Myocyte (in vitro differentiated cells): ENCODE measurements at regions not wholly inside any gene's neighbourhood (a gene's known extent, or its start where the extent isn't known, plus 50 kb on each side); places are given as distances from the start of the nearest gene placed in this dataset.
"Not testable (repeated sequence)": the region's sequence is repeated elsewhere in the genome, so short reads cannot be mapped to it uniquely, and the experiment has no call there.

ENCODE experiments used
- DNase-seq: peaks from one replicate; pipeline ENCODE4 v3.0.0-alpha.2; 2012; ENCODE audit warnings: low read depth

DNA sequence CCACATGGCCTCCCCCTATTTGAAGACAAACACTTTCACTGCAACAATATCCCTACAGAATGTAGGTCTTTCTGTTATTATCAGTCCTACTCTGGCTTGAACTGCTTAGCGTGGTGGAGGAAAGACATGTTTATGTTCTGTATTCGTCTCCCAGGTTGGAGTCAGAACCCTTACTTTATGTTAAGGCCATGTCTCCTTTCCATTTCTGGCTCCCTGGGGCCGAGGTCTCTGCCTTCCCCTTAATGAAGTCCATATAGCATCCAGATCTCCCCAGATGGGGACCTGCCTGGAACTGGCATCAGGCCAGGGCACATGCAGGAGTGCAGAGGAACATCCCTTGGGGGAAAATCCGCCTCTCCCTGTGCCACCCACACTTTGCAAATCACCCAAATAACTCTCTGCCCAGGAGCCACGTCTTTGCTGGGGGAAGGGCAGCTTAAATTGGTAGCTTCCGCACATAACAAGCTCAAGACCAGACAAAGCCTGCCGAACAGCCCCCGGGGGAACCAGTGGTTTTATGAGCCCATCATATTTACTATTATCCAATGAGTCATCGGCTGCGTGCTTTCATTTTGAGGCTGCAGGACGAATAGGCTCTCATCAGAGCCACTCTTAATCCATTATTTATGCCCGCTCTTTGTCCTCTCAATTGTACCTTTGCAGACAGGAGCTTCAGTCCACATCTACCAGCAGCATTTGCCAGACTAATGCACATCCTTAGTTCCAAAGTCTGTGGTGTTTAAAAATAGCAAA lies 237.0 kb downstream of the UACA start:
- peak; percentile 72 for DNase-seq

DNA sequence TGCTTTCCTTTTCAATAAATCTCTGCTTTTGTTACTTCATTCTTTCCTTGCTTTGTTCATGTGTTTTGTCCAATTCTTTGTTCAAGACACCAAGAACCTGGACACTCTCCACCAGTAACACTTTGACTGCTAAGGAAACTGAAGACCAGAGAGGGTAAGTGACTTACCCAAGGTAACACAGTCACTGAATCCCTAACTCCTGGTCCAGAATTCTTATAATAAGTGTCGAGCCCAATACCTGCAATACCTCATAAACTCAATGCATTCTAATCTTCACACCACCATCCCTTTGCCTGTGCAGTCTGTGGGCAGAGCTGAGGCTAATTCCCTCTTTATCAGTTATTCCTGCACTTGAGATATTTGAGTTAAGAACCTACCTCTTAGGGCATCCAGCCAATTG lies 237.8 kb downstream of the UACA start:
- DNase-seq: no peak

DNA sequence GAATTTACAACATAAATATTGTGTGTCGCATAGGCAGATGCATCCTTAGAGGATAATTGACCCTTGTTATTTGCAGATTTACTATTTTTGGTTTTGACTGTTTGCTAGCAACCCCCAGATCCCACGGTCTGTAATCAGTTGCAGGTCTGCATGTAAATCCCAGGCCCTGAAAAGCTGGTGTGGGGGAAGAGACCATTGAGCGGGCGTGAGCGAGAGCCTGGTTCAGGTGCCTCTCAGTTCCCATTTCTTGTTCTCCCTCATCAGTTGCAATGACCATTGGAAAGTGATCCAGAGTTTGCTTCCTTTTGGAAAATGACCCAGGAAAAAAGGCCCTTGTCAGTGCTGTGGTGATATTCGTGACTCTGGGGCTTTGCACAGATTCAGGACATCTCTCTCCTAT lies 238.9 kb downstream of the UACA start:
- DNase-seq: no peak

DNA sequence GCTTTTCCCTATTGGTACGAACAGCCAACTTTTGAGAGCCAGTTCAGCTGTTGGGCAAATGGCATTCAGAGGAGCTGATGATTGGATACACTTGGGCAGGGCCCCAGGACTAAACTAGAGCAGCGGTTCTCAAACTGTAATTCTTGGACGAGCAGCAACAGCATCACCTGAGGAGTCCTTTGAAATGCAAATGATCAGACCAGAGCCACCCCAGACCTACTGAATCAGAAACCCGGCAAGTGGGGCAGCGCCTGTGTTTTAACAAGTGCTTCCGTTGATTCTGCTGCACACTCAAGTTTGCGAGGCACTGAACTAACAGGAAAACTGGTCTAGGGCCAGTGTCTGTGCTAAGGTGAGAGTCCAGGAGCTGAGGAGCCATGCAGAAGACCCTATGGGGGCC lies 239.7 kb downstream of the UACA start:
- no peak for DNase-seq

DNA sequence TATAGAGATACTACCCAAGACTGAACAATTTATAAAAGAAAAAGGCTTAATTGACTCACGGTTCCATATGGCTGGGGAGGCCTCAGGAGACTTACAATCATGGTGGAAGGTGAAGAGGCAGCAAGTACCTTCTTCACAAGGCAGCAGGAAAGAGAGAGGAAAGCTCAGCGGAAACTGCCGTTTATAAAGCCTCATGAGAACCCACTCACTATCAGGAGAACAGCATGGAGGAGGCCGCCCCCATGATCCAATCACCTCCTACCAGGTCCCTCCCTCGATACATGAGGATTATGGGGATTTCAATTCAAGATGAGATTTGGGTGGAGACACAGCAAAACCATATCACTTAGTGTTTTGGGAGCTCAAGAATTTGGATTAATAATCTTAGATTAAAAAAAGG lies 240.2 kb downstream of the UACA start:
- DNase-seq: no peak

DNA sequence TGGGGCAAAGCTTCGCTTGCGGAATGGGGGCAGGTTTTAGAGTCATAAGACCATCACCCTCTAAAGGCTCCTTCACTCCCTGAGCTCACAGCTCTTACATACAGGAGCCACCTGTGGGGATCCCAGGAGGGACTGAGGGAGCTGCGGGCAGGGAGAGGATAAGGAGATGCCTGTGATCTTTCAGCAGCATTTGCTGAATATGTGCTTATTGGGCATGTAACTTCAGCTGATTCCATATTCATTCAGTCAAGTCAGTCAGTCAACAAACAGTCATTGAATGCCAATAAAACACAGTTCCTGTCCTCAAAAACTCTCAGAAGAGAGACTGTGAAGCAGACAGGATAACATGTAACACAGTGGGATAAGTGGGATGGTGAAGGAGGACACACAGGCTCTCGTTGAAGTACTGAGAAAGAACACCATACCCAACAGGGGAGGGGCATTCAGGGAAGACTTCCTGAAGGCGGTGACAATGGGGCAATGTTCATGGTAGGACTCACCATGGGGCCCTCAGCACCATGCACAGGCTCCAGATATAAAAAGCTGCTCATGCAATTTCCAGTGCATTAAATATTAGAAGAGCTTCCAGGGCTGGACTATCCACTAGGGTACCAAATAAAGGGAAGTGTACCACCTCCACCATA lies 240.9 kb downstream of the UACA start:
- DNase-seq: no peak

DNA sequence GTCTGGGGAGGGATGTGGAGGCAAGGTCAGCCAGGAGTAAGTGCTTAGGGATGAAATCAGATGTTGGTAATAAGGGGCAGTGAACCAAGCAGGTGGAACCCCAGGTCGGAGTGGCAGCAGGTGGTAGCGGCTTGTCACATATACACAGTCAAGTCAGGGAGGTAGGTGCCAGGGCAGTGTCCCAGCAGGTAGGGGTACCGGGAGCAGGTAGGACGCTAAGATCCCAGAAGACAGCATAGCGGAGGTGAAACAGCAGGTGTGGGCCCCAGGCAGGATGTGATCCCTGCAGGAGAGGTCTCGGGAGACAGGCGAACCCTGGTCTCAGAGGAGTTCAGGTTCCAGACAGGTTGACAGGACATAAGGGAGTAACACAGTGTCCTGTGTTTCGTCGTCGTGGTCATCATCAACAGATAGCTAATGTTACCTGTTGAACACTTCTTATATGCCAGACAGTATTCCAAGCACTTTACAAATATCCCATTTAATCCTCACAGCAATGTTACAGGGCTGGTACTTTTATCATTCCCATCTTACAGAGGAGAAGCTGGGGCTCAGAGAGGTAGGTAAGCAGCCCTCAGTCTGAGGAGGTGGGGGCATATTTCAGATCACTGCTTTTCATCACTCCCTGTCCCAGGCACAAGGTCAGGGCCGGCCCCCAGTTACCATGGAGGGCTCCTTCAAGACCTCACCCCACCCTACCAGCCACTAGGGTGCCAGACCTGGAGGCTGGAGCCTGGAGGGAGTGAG lies 241.6 kb downstream of the UACA start:
- no peak for DNase-seq

DNA sequence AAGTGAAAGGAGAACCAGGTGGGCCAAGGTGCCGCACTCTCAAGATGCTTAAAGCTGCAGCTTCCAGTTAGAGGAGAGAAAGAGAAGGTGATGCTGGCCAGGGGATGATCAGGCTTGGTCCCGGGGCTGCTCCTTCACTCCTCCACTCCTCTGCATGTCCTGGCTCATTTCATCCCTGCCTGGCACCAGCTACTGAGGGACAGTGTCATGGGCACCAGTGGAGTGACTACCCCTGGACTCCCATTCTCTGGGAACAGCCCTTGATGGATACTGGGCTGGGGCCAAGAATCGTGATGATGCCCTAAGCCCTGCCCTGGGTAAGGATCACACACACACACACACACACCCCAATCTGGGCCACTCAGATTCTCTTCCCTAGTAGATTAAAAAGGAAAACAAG lies 243.7 kb downstream of the UACA start:
- DNase-seq: no peak

DNA sequence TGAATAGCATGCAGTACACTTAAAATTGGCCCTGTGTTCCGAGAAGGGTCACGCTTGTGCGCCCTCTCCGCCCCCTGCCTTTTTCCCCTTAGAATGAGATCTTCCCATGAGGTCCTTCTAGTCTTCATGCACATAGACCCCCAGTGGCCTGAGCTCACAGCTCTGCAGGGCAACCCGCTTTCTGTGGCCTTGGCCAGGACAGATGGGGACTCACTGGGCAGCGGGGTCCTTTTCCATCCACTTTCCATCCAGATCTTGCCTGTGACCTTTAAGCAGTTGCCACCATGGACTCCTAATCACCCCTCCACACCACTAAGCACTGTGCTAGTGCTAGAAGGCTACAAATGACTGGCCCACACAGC lies 244.4 kb downstream of the UACA start:
- DNase-seq: no peak

DNA sequence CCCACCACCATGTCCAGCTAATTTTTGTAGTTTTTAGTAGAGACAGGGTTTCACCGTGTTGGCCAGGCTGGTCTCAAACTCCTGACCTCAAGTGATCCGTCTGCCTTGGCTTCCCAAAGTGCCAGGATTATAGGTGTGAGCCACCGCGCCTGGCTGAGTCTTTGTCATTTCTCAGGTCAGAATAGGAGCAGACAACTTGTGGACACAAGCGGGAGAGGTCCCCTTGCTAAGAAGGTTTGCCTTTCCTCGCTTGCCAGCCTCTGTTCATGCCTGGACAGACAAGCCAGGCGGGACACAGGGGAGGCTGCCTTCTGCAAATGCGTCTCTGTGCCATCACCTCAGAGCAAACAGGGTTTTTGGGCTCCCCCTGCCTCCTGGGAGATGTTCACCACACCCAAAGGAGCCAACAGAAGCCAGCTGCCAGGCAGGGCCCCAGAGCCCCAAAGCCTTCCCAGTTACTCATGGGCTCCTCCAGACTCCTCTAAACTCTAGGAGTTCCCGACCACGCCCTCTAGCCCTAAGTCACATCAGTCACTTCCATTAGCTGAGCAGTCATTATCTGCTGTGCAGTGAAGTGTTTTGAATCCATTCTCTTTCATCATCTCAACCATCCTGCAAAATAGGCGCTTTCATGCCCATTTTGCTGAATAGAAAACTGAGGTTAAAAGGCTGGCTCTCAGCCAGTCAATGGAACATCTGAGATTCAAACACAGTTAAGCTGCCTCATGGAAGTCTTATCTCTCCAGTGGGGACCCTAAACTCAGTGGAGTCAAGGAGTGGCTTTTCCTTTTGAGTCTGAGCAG lies 245.0 kb downstream of the UACA start:
- no peak for DNase-seq

DNA sequence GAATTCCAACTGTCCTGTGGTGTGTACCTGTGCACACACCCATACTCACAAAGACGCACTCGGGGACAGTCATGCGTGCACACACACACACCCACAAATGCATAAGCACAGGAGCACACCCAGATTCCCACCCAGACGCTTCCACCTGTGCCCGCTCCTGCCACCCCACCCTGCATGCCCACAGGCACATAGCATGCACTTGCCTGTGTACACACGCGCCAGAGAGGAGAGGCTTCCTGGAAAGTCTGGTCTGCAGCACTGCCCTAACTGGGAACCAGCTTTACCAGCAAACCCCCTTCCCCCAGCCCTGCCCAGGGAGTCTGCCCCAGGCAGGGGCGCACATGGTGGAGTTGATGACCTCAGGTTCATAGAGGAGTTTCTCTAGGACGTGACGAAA lies 246.2 kb downstream of the UACA start:
- no peak for DNase-seq

DNA sequence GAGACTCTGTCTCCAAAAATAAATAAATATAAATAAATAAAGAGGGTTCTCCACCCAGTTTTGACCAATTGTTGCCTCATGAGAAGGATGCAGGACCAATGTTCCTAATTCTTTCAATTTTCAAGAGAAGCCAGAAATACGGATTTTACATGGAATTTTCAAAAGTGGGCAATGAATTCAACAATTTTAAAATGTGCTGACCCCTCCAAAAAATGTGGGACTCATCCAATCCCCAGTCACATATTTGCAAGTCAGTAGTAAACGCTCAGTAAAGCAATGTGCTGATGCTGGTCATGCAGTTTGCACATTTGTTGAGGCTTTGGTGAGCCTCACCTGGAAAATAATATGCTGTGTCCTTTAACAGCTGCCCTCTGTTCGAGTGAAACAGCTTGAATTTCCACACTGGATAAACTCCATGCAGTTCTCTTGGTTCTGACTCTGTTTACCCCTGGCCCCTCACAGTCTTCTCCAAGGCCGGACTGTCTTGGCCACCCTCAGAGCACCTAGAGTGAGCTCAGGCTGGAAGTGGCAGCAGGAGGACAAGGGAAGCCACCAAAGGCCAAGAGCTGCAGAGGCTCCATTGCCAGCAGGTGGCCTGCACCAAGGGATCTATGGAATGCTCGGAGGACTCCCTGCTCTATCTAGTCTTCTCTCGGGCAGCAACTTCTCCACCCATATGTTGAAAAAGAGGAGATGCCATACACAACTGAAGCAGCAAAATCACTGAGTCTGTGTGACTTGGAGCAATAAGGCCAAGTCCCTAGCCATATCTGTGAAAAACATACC lies 246.8 kb downstream of the UACA start:
- DNase-seq: no peak

DNA sequence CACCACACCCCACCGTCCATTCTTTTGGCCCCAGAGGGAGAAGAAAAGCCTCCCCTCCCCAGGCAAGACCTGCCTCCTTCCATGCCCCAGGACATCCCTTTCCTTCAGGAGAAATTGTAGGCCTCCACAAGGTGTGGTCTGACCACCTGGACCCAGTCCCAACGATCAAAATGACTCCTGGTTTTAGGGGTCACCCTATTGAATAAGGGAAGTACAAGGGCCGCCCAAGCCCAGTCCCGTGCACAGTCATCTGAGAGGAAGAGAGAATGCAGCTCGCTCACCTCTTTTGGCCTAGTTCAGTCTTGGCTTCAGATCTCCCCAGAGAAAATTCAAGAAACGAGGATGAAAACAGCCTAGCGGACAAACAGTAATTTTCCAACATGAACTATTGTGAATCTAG lies 249.1 kb downstream of the UACA start:
- DNase-seq: no peak

DNA sequence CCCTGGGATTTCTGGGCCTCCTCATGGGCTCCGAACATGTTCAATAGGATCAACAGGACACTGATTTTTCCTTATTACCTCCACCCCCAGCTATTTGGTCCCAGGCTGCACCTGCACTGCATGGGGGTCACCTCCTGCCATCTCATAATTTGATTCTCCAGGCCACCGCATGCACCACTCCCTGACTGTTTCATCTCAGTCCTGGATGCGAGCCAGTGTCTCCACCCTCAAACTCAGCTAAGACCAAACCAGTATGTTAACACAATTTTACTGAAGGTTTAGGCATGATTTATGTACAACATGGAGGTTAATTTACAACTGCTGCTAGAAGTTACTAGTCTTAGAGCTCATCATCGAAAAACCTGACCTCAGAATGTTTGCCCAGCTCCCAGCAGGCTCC lies 249.5 kb downstream of the UACA start:
- DNase-seq: no peak

DNA sequence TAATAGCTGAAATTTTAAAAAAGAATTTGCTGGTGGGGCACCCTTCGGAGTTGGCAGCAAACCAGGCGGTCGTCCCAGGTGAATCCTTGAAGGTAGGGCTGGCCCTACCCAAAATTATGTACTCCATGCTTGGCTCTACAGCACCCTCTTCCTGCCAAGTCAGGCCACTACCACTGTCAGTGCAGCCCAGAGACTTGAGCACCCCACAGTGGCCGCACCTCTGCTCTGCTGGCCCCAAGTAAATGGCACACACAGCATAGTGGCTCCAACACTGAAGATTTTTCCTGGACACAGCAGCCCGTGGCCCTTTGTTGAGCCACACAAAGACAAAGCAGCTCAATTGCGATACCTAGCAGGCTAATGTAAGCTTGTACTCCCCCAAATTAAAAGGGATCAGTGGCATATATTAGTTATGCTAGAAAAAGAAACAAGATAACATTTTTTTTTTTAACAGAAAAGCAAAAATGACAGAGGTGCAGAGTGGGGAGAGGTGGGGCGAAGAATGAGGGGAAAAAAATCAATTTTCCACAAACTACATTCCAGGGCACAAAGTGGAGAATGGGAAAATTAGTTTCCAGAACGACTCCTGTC lies 250.5 kb downstream of the UACA start:
- no peak for DNase-seq

DNA sequence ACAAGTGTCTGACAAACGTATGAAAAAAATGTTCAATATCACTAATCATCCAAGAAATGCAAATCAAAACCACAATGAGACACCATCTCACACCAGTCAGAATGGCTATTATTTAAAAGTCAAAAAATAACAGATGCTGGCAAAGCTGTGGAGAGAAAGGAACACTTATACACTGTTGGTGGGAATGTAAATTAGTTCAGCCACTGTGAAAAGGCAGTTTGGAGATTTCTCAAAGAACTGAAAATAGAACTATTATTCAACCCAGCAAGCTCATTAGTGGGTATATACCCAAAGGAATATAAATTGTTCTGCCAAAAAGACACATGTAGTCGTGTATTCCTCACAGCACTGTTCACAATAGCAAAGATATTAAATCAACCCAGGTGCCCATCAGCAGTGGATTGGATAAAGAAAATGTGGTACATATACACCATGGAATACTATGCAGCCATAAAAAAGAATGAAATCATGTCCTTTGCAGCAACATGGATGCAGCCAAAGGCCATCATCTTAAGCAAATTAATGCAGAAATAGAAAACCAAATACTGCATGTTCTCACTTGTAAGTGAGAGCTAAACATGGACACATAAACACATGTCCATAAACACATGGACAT lies 251.3 kb downstream of the UACA start:
- DNase-seq: not testable (repeated sequence)

DNA sequence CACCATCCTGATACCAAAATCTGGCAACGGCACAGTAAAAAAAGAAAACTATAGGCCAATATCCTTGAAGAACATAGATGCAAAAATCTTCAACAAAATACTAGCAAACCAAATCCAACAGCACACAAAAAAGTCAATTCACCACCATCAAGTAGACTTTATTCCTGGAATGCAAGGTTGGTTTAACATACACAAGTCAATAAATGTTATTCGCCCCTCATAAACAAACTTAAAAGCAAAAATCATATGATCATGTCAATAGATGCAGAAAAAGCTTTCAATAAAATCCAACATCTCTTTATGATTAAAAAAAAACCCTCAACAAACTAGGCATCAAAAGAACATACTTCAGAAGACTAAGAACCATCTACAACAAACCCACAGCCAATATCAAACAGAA lies 252.9 kb downstream of the UACA start:
- DNase-seq: no peak

DNA sequence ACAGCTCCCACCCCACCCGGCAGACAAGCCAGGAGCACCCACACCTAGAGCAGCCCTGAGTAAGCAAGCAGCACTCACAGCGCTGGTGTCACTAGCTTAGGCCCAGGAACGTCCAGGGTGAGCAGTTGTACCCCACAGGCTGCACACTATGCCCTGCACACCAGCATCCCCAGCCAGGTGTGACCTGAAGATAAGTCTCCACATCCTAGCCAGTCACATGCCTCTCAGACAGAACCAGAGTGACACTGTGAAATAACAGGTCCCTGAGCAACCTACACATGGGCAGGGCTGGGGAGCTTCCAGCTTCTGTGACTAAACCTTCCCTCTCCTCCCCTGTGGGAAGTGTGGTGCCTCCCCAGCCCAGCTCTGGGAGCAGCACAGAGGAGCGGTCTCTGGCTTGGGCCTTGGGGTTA lies 253.6 kb downstream of the UACA start:
- DNase-seq: no peak

DNA sequence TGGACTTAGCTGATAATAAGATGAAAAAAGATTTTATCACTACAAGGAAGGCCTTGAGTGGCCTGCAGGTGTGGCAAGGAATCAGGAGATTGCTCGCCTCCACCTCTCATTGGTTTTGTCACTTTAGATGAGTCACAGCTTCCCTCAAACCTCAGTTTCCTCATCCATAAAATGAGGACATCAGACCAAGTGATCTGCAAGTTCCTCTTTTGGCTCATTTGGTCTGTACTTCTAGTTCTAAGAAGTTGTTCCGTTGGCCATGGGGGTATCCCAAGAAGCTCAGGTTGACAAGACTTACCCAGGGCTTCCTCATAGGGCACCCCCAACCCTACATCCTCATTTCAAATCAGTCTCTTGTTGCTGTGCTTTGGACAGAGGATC lies 254.1 kb downstream of the UACA start:
- no peak for DNase-seq
